Endothelial cell of umbilical vein (primary cell): ENCODE measurements at regions not wholly inside any gene's neighbourhood (a gene's known extent, or its start where the extent isn't known, plus 50 kb on each side); places are given as distances from the start of the nearest gene placed in this dataset.

Source experiments
- BruUV-seq: library from RNA; stranded (reverse); fragments of 400-500 nt; replicated peaks from 2 replicates; lab custom pipeline; 2021; lab: Mats Ljungman, UMichigan
- CTCF ChIA-PET: fragments of 300-600, 350-600 bp; sonication (Branson Sonifier 250); formaldehyde crosslinking; loops from one replicate; lab custom pipeline; 2021; ENCODE audit warnings: antibody characterized with exemption, inconsistent platforms; lab: Charles Lee
- POLR2A ChIA-PET: fragments of 300-600, 350-600 bp; sonication (Branson Sonifier 250); formaldehyde crosslinking; loops from one replicate; lab custom pipeline; 2021; ENCODE audit warnings: antibody characterized with exemption, inconsistent platforms; lab: Charles Lee
- DNase-seq: peaks from one replicate; pipeline ENCODE4 v3.0.0-alpha.2; 2011; ENCODE audit warnings: low read depth, low spot score
- FAIRE-seq: peaks from 2 replicates; lab custom pipeline; 2011; peaks lifted over from hg19 to GRCh38; lab: Jason Lieb, UNC
- H2AFZ ChIP-seq: 2 replicates; pipeline ENCODE4 v1.6.0; 2012; ENCODE audit warnings: low read depth, low read length, control low read depth, inconsistent platforms
- H3K27ac ChIP-seq: 2 replicates; pipeline ENCODE4 v1.5.1; 2011; ENCODE audit warnings: low read depth, mild to moderate bottlenecking, control low read depth, low read length, moderate library complexity; ENCODE audit not compliant: insufficient read depth
- H3K27me3 ChIP-seq, 2 experiments: 2 replicates each; pipeline versions ENCODE4 v1.6.0 to v1.6.1; 2011; ENCODE audit warnings: low read length in 2 of 2, mixed read lengths in 1 of 2; ENCODE audit not compliant: control insufficient read depth in 2 of 2, insufficient read depth in 2 of 2
- H3K36me3 ChIP-seq, 2 experiments: 2 replicates in 1 of 2; 3 replicates in 1 of 2; pipeline ENCODE4 v1.5.1; 2011; ENCODE audit warnings: low read length in 2 of 2, mild to moderate bottlenecking in 1 of 2, moderate library complexity in 1 of 2; ENCODE audit not compliant: control insufficient read depth in 2 of 2, insufficient read depth in 2 of 2; ENCODE audit errors: extremely low read depth in 1 of 2
- H3K4me1 ChIP-seq: 3 replicates; pipeline ENCODE4 v1.5.1; 2011; ENCODE audit warnings: mild to moderate bottlenecking, low read length; ENCODE audit not compliant: control insufficient read depth, insufficient read depth; ENCODE audit errors: extremely low read depth
- H3K4me2 ChIP-seq: 2 replicates; pipeline ENCODE4 v1.6.1; 2011; ENCODE audit warnings: low read length, control low read depth, mixed read lengths; ENCODE audit not compliant: insufficient read depth
- H3K4me3 ChIP-seq, 3 experiments: fragments of 200-600 bp in 1 of 3; sonication (generic), shearing (Covaris generic) in 1 of 3; replicated peaks in 1 of 3; 2 replicates each; pipeline ENCODE4 v1.5.1; 2011 to 2016; ENCODE audit warnings: control low read depth in 3 of 3, low read length in 3 of 3, mild to moderate bottlenecking in 2 of 3, inconsistent platforms in 1 of 3, low read depth in 1 of 3, moderate library complexity in 1 of 3; ENCODE audit not compliant: insufficient read depth in 1 of 3
- H3K79me2 ChIP-seq: 2 replicates; pipeline ENCODE4 v1.6.0; 2012; ENCODE audit warnings: low read length, inconsistent platforms; ENCODE audit not compliant: control insufficient read depth, insufficient read depth
- H3K9ac ChIP-seq: replicated peaks from 2 replicates; pipeline ENCODE3; 2011; ENCODE audit warnings: low read length, control low read depth; ENCODE audit not compliant: insufficient read depth; ENCODE audit errors: extremely low read depth
- H3K9me1 ChIP-seq: replicated peaks from 3 replicates; pipeline ENCODE4 v1.6.0; 2011; ENCODE audit warnings: mild to moderate bottlenecking, low read length; ENCODE audit not compliant: control insufficient read depth, insufficient read depth; ENCODE audit errors: extremely low read depth
- H3K9me3 ChIP-seq: replicated peaks from 2 replicates; pipeline ENCODE4 v1.5.1; 2012; ENCODE audit warnings: low read length, inconsistent platforms; ENCODE audit not compliant: control insufficient read depth, insufficient read depth
- H4K20me1 ChIP-seq: replicated peaks from 2 replicates; pipeline ENCODE3; 2011; ENCODE audit warnings: mild to moderate bottlenecking, low read length; ENCODE audit not compliant: control insufficient read depth, insufficient read depth; ENCODE audit errors: extremely low read depth
- CTCF ChIP-seq, 2 donors: IDR thresholded peaks; 1 replicate in 1 of 2; 2 replicates in 1 of 2; pipeline ENCODE4 v1.5.1; 2011; ENCODE audit warnings: low read length in 2 of 2, mild to moderate bottlenecking in 2 of 2, moderate library complexity in 2 of 2, control low read depth in 1 of 2, inconsistent platforms in 1 of 2, low read depth in 1 of 2; ENCODE audit not compliant: insufficient read depth in 1 of 2; ENCODE audit errors: extremely low read depth in 1 of 2
- EZH2 ChIP-seq: IDR thresholded peaks from 2 replicates; pipeline ENCODE4 v1.6.1; 2012; ENCODE audit warnings: borderline replicate concordance, low read depth, mild to moderate bottlenecking, moderate library complexity, low read length, inconsistent platforms; ENCODE audit not compliant: severe bottlenecking
- FOS ChIP-seq: IDR thresholded peaks from 2 replicates; pipeline ENCODE4 v1.6.1; 2011; ENCODE audit warnings: mild to moderate bottlenecking, low read length, moderate library complexity, borderline replicate concordance; ENCODE audit not compliant: insufficient read depth
- GATA2 ChIP-seq: IDR thresholded peaks from 2 replicates; pipeline ENCODE4 v1.7.0; 2011; ENCODE audit warnings: low read depth, mild to moderate bottlenecking, moderate library complexity, mixed read lengths, low read length; ENCODE audit not compliant: insufficient read length, insufficient read depth
- JUN ChIP-seq: IDR thresholded peaks from 2 replicates; pipeline ENCODE4 v1.6.1; 2011; ENCODE audit warnings: borderline replicate concordance, low read depth; ENCODE audit not compliant: insufficient read length, insufficient read depth
- MYC ChIP-seq: IDR thresholded peaks from one replicate; pipeline ENCODE4 v1.6.1; 2011; ENCODE audit warnings: mild to moderate bottlenecking, low read depth, low read length
- POLR2A ChIP-seq: IDR thresholded peaks from 2 replicates; pipeline ENCODE4 v1.6.1; 2012; ENCODE audit warnings: low read depth, mild to moderate bottlenecking, control low read depth, low read length
- POLR2AphosphoS5 ChIP-seq: IDR thresholded peaks from 2 replicates; pipeline ENCODE4 v1.6.1; 2012; ENCODE audit warnings: low read depth, mild to moderate bottlenecking, control low read depth, low read length, moderate library complexity; ENCODE audit not compliant: insufficient read depth
- dilution Hi-C: fragments of 300-500 bp; cut with MboI; formaldehyde crosslinking; loops from one replicate; pipeline ENCODE4 v1.15.0; 2019; ENCODE audit warnings: low sequenced_read_pairs; ENCODE audit not compliant: extremely low pct_ligation_motif_present
- intact Hi-C: fragments of 100-400 bp; cut with micrococcal nuclease; formaldehyde crosslinking; loops from one replicate; pipeline ENCODE4 v1.10.0; 2022
- TF ChIP-seq, protein P1 (sequence below): IDR thresholded peaks from 2 replicates; pipeline ENCODE4 v1.6.1; 2011; ENCODE audit not compliant: insufficient read depth, insufficient read length

DNA sequence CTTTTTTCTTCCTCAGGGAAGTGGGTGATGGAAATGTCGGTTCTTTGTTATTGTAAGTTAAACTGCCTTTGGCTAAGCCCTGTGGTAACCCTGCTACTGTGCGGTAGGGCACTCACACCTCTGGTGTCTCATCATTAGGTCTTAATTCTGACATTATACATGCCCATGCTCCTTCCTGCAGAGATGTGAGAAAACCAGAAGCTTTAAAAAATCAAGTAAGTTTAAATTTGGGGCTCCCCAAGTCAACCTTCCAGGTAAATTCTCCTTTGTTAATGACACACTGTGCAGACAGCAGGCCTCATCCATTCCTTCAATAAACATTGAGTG is 155.8 kb downstream of the FAM43A start:
- Histone ChIP-seq H2AFZ (peak overlapping the region; percentile 65), H3K79me2 (no peaks in the 10 kb centered on the region), H3K4me1 (peaks cover 9% of the 10 kb centered on the region), H3K27ac (no peak overlapping the region), H3K9ac (no peak overlapping the region), H3K36me3 (no peaks in the 10 kb centered on the region), H3K9me3 (no peaks in the 10 kb centered on the region), H4K20me1 (no peaks in the 10 kb centered on the region), H3K9me1 (no peaks in the 10 kb centered on the region), H3K4me2 (no peak overlapping the region), H3K27me3 (no peaks in the 10 kb centered on the region), H3K4me3 (no peak overlapping the region)
- intact Hi-C loops (no loop called here), dilution Hi-C loops (no loop called here)
- no TSS peak for BruUV-seq
- TF ChIP-seq GATA2 (no peak), JUN (no peak), MYC (no peak), POLR2AphosphoS5 (no peak), POLR2A (no peak), EZH2 (no peak), FOS (no peak), CTCF (IDR thresholded peaks at IDR 0.05; ENCODE audit: extremely low read depth in 1 of 2, insufficient read depth in 1 of 2, low read depth in 1 of 2, low read length in 2 of 2) (no peak)
- TF ChIP-seq, protein P1, sequence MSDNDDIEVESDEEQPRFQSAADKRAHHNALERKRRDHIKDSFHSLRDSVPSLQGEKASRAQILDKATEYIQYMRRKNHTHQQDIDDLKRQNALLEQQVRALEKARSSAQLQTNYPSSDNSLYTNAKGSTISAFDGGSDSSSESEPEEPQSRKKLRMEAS: no peak
- no peak for DNase-seq
- CTCF ChIA-PET: interaction anchor here (0.7 to 1.0 kb wide), 2 partner anchors 15 to 72 kb away, joined by 3 read pairs; no protein-coding TSS in a partner anchor
- POLR2A ChIA-PET: interaction anchor here (1.1 kb wide), 1 partner anchor 89 kb away, joined by 5 read pairs; no protein-coding TSS in a partner anchor
- FAIRE-seq: no peak
